Karpas-422 (cell line): ENCODE measurements at regions not wholly inside any gene's neighbourhood (a gene's known extent, or its start where the extent isn't known, plus 50 kb on each side); places are given as distances from the start of the nearest gene placed in this dataset.

Experiments used
- DNase-seq: peaks from one replicate; pipeline ENCODE4 v3.0.0-alpha.2; 2015
- H2AFZ ChIP-seq: fragments of 200-600 bp; sonication (generic); 2 replicates; pipeline ENCODE4 v1.6.1; 2014; ENCODE audit warnings: antibody characterized with exemption, low read length, mixed read lengths
- H3K27ac ChIP-seq: fragments of 200-600 bp; sonication (generic); 2 replicates; pipeline ENCODE4 v1.5.1; 2014; ENCODE audit warnings: mild to moderate bottlenecking, low read length, moderate library complexity
- H3K27me3 ChIP-seq: fragments of 200-600 bp; sonication (generic); 2 replicates; pipeline ENCODE4 v1.6.1; 2014; ENCODE audit warnings: low read length, mixed read lengths
- H3K36me3 ChIP-seq: fragments of 200-600 bp; sonication (generic); 2 replicates; pipeline ENCODE4 v1.6.1; 2014; ENCODE audit warnings: low read length, mixed read lengths; ENCODE audit not compliant: insufficient read depth
- H3K4me1 ChIP-seq: fragments of 200-600 bp; sonication (generic); 2 replicates; pipeline ENCODE4 v1.6.1; 2014; ENCODE audit warnings: mild to moderate bottlenecking, low read length, mixed read lengths
- H3K4me2 ChIP-seq: fragments of 200-600 bp; sonication (generic); 2 replicates; pipeline ENCODE4 v1.6.1; 2014; ENCODE audit warnings: low read length, low read depth, mild to moderate bottlenecking; ENCODE audit not compliant: poor library complexity, severe bottlenecking
- H3K4me3 ChIP-seq: fragments of 200-600 bp; sonication (generic); 2 replicates; pipeline ENCODE4 v1.5.1; 2014; ENCODE audit warnings: mild to moderate bottlenecking, antibody characterized with exemption, low read length, mixed read lengths
- H3K79me2 ChIP-seq: fragments of 200-600 bp; sonication (generic); 2 replicates; pipeline ENCODE4 v1.6.1; 2014; ENCODE audit warnings: mild to moderate bottlenecking, low read length, mixed read lengths
- H3K9ac ChIP-seq: fragments of 200-600 bp; sonication (generic); 2 replicates; pipeline ENCODE4 v1.6.0; 2014; ENCODE audit warnings: low read length
- H3K9me2 ChIP-seq: fragments of 200-600 bp; sonication (generic), shearing (Covaris generic); replicated peaks from 2 replicates; pipeline ENCODE4 v1.6.0; 2014; ENCODE audit warnings: mild to moderate bottlenecking, low read length, moderate library complexity; ENCODE audit not compliant: insufficient read depth
- H3K9me3 ChIP-seq: fragments of 300-700, 200-600 bp; sonication (generic); 2 replicates; pipeline ENCODE4 v1.6.1; 2014; ENCODE audit warnings: low read length, mixed read lengths
- H4K20me1 ChIP-seq: fragments of 200-600 bp; sonication (generic); 2 replicates; pipeline ENCODE4 v1.6.1; 2014; ENCODE audit warnings: mild to moderate bottlenecking, antibody characterized with exemption, low read length, low read depth; ENCODE audit not compliant: insufficient read depth

- no peaks in the 10 kb centered on the region for H3K36me3 ChIP-seq
- H3K9me3 ChIP-seq, result no peaks in the 10 kb centered on the region
- H3K27ac ChIP-seq, result no peak overlapping the region
- no peaks in the 10 kb centered on the region for H3K27me3 ChIP-seq
- H3K4me2 ChIP-seq, result no peak overlapping the region
- no peaks in the 10 kb centered on the region for H4K20me1 ChIP-seq
- no peaks in the 10 kb centered on the region for H3K9me2 ChIP-seq
- H3K79me2 ChIP-seq, result no peaks in the 10 kb centered on the region
- no peak overlapping the region for H3K4me3 ChIP-seq
- DNase-seq, result no peak
- H2AFZ ChIP-seq, result no peak overlapping the region
- no peak overlapping the region for H3K9ac ChIP-seq
- no peaks in the 10 kb centered on the region for H3K4me1 ChIP-seq
Observed at GRCh38 chr2:114219456-114219855, 223.0 kb upstream of the DPP10 start.

- Histone ChIP-seq H3K9ac (no peak overlapping the region), H3K27ac (no peak overlapping the region)
- DNase-seq, result no peak
Observed at GRCh38 chr2:114222344-114222743, 220.1 kb upstream of the DPP10 start.

GRCh38 chr2:114231921-114232320 is 210.5 kb upstream of the DPP10 start:
- Histone ChIP-seq H3K9me2 (no peaks in the 10 kb centered on the region), H3K4me2 (no peak overlapping the region), H3K27ac (no peak overlapping the region), H3K4me1 (no peaks in the 10 kb centered on the region), H3K9me3 (no peaks in the 10 kb centered on the region), H3K4me3 (no peak overlapping the region), H4K20me1 (no peaks in the 10 kb centered on the region), H3K27me3 (no peaks in the 10 kb centered on the region), H2AFZ (no peak overlapping the region), H3K79me2 (no peaks in the 10 kb centered on the region), H3K36me3 (no peaks in the 10 kb centered on the region), H3K9ac (no peak overlapping the region)
- no peak for DNase-seq

More at GRCh38 chr2:114222344-114222743, 220.1 kb upstream of the DPP10 start:
- no peaks in the 10 kb centered on the region for H3K4me1 ChIP-seq
- no peaks in the 10 kb centered on the region for H3K79me2 ChIP-seq
- no peaks in the 10 kb centered on the region for H3K27me3 ChIP-seq
- H4K20me1 ChIP-seq, result no peaks in the 10 kb centered on the region
- no peak overlapping the region for H2AFZ ChIP-seq
- H3K9me3 ChIP-seq, result no peaks in the 10 kb centered on the region
- no peaks in the 10 kb centered on the region for H3K36me3 ChIP-seq
- no peak overlapping the region for H3K4me2 ChIP-seq
- no peaks in the 10 kb centered on the region for H3K9me2 ChIP-seq
- no peak overlapping the region for H3K4me3 ChIP-seq

- no peaks in the 10 kb centered on the region for H4K20me1 ChIP-seq
- DNase-seq, result no peak
- no peak overlapping the region for H3K9ac ChIP-seq
- no peaks in the 10 kb centered on the region for H3K4me1 ChIP-seq
- no peak overlapping the region for H2AFZ ChIP-seq
- no peaks in the 10 kb centered on the region for H3K36me3 ChIP-seq
- no peak overlapping the region for H3K27ac ChIP-seq
- H3K79me2 ChIP-seq, result no peaks in the 10 kb centered on the region
- no peaks in the 10 kb centered on the region for H3K9me3 ChIP-seq
- H3K4me2 ChIP-seq, result no peak overlapping the region
- H3K9me2 ChIP-seq, result no peaks in the 10 kb centered on the region
- no peak overlapping the region for H3K4me3 ChIP-seq
- H3K27me3 ChIP-seq, result no peaks in the 10 kb centered on the region
Observed at GRCh38 chr2:114237331-114237730, 205.1 kb upstream of the DPP10 start.

GRCh38 chr2:114238910-114239559 is 203.4 kb upstream of the DPP10 start:
- no peak overlapping the region for H3K4me2 ChIP-seq
- no peak for DNase-seq
- no peak overlapping the region for H3K4me3 ChIP-seq
- H3K27me3 ChIP-seq, result no peaks in the 10 kb centered on the region
- no peaks in the 10 kb centered on the region for H4K20me1 ChIP-seq
- H3K9ac ChIP-seq, result no peak overlapping the region
- H3K4me1 ChIP-seq, result no peaks in the 10 kb centered on the region
- H3K36me3 ChIP-seq, result no peaks in the 10 kb centered on the region
- no peaks in the 10 kb centered on the region for H3K9me3 ChIP-seq
- H3K27ac ChIP-seq, result no peak overlapping the region
- no peak overlapping the region for H2AFZ ChIP-seq
- H3K9me2 ChIP-seq, result no peaks in the 10 kb centered on the region
- no peaks in the 10 kb centered on the region for H3K79me2 ChIP-seq

- H3K9me2 ChIP-seq, result no peaks in the 10 kb centered on the region
- no peak overlapping the region for H3K9ac ChIP-seq
- no peaks in the 10 kb centered on the region for H3K36me3 ChIP-seq
- H3K4me1 ChIP-seq, result no peaks in the 10 kb centered on the region
- no peaks in the 10 kb centered on the region for H4K20me1 ChIP-seq
- H3K79me2 ChIP-seq, result no peaks in the 10 kb centered on the region
- H3K9me3 ChIP-seq, result no peaks in the 10 kb centered on the region
- no peak overlapping the region for H3K4me3 ChIP-seq
- H3K27me3 ChIP-seq, result no peaks in the 10 kb centered on the region
- no peak overlapping the region for H2AFZ ChIP-seq
- no peak for DNase-seq
- H3K4me2 ChIP-seq, result no peak overlapping the region
- H3K27ac ChIP-seq, result no peak overlapping the region
Observed at GRCh38 chr2:114248648-114249047, 193.8 kb upstream of the DPP10 start.

GRCh38 chr2:114252713-114253112 is 189.7 kb upstream of the DPP10 start:
- no peak overlapping the region for H2AFZ ChIP-seq
- H3K4me3 ChIP-seq, result no peak overlapping the region
- H3K27ac ChIP-seq, result no peak overlapping the region
- no peaks in the 10 kb centered on the region for H3K79me2 ChIP-seq
- no peak for DNase-seq
- H3K27me3 ChIP-seq, result no peaks in the 10 kb centered on the region
- no peaks in the 10 kb centered on the region for H3K4me1 ChIP-seq
- no peaks in the 10 kb centered on the region for H3K36me3 ChIP-seq
- H4K20me1 ChIP-seq, result no peaks in the 10 kb centered on the region
- H3K4me2 ChIP-seq, result no peak overlapping the region
- no peak overlapping the region for H3K9ac ChIP-seq
- no peaks in the 10 kb centered on the region for H3K9me3 ChIP-seq
- H3K9me2 ChIP-seq, result no peaks in the 10 kb centered on the region

GRCh38 chr2:114254875-114255274 is 187.6 kb upstream of the DPP10 start:
- Histone ChIP-seq H3K9me3 (no peaks in the 10 kb centered on the region), H3K27ac (no peak overlapping the region), H3K36me3 (no peaks in the 10 kb centered on the region), H4K20me1 (no peaks in the 10 kb centered on the region), H3K4me3 (no peak overlapping the region), H2AFZ (no peak overlapping the region), H3K4me2 (no peak overlapping the region), H3K27me3 (no peaks in the 10 kb centered on the region), H3K9me2 (no peaks in the 10 kb centered on the region), H3K79me2 (no peaks in the 10 kb centered on the region), H3K4me1 (no peaks in the 10 kb centered on the region), H3K9ac (no peak overlapping the region)
- DNase-seq, result no peak

- no peak overlapping the region for H3K4me2 ChIP-seq
- H3K27ac ChIP-seq, result no peak overlapping the region
Observed at GRCh38 chr2:114259389-114259788, 183.1 kb upstream of the DPP10 start.

More at GRCh38 chr2:114259389-114259788, 183.1 kb upstream of the DPP10 start:
- no peak for DNase-seq
- Histone ChIP-seq H3K27me3 (no peaks in the 10 kb centered on the region), H3K9ac (no peak overlapping the region), H2AFZ (no peak overlapping the region), H4K20me1 (no peaks in the 10 kb centered on the region), H3K4me1 (no peaks in the 10 kb centered on the region), H3K4me3 (no peak overlapping the region), H3K79me2 (no peaks in the 10 kb centered on the region), H3K36me3 (no peaks in the 10 kb centered on the region), H3K9me3 (no peaks in the 10 kb centered on the region), H3K9me2 (no peaks in the 10 kb centered on the region)
